ENCODE measurements at regions not wholly inside any gene's neighbourhood (a gene's known extent, or its start where the extent isn't known, plus 50 kb on each side); places are given as distances from the start of the nearest gene placed in this dataset.

DNA sequence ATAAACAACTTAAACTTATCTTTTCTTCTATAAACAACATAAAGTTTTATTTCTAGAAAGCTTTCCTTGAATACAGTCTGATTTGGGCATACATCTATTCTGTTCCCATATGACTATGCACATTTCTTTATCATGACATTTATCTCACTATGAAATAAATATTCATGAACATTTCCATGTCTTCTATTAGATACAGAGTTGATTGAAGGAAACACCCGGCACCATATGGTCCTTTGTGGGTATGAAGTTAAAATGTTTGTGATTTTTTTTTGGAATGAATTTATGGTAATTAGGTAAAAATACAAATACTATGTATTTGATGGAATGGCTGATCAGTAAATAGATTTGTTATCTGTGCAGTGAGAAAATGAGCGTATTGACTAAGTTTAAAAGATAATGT, 1209.8 kb upstream of the ACO1 start:
- ATAC-seq (no peak), DNase-seq (ENCODE audit: low spot score) (no peak), FAIRE-seq (no peak)
- no TSS peak for BruUV-seq (replicated peaks)
- Histone ChIP-seq H3K4me2 (ENCODE audit: low read depth, low read length) (no peak overlapping the region), H3K9me3 (ENCODE audit: low read length) (no peaks in the 10 kb centered on the region), H2AFZ (ENCODE audit: low read length) (no peak overlapping the region), H3K79me2 (ENCODE audit: insufficient read depth, low read length) (no peaks in the 10 kb centered on the region), H4K20me1 (ENCODE audit: insufficient read depth, low read length) (no peaks in the 10 kb centered on the region), H3K4me3 (replicated peaks in 1 of 3; ENCODE audit: insufficient read depth in 1 of 3, low read depth in 2 of 3, low read length in 3 of 3) (no peak overlapping the region), H3K9ac (ENCODE audit: insufficient read depth, low read depth, low read length) (no peak overlapping the region), H3K27me3 (ENCODE audit: control insufficient read depth in 1 of 2, insufficient read depth in 2 of 2, low read length in 2 of 2) (no peaks in the 10 kb centered on the region), H3K4me1 (ENCODE audit: insufficient read depth, low read length) (no peaks in the 10 kb centered on the region), H3K27ac (ENCODE audit: extremely low read length, insufficient read depth, low read length) (no peak overlapping the region), H3K36me3 (replicated peaks in 1 of 2; ENCODE audit: control insufficient read depth in 1 of 2, insufficient read depth in 2 of 2, low read length in 2 of 2) (no peaks in the 10 kb centered on the region)
- POLR2A ChIA-PET = no interaction called here
- TF ChIP-seq GLI4 (CRISPR knock-in tag; IDR thresholded peaks at IDR 0.05; ENCODE audit: borderline replicate concordance) = no peak
- CTCF ChIA-PET (ENCODE audit: low intra/inter-chr PET ratio, low total read pairs) = no interaction called here
- 3% methylated on average over 2 of the region's 2 CpGs for whole genome bisulfite sequencing (ENCODE audit: low lambda C conversion rate)
- in situ Hi-C loops (cut with HindIII; ENCODE audit: extremely low pct_ligation_motif_present, low pct_unique_long_range_greater_than_20kb) (no loop called here), intact Hi-C loops (cut with micrococcal nuclease; ENCODE audit: unreplicated experiment) (no loop called here)

DNA sequence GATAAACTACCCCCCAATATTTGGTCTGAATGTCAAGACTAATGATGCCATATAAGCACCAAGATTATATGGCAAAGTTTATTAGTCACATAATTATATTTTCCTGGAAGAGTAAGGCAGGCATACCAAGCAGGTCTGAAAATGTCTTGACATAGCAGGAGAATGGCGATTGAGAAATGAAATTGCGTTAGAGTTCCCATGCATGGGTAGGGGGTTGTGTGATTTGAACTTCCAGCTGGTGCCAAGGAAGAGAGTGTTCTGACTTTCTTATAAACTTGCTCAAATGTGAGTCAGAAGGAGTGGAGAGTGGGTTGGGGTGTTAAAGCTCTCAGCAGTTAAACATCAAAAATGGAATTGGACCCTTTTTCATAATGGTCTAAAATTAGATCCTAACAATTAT, 1200.6 kb upstream of the ACO1 start:
- TF ChIP-seq TBX2 (CRISPR knock-in tag; IDR thresholded peaks at IDR 0.05; ENCODE audit: borderline replicate concordance) (no peak), NPAS2 (CRISPR knock-in tag; IDR thresholded peaks at IDR 0.05; ENCODE audit: borderline replicate concordance) (no peak), FIP1L1 (IDR thresholded peaks at IDR 0.05; ENCODE audit: borderline replicate concordance, insufficient read depth, low read depth, low read length) (no peak), HOXA9 (CRISPR knock-in tag; IDR thresholded peaks at IDR 0.05; ENCODE audit: borderline replicate concordance) (no peak), ZKSCAN1 (IDR thresholded peaks at IDR 0.05; ENCODE audit: low read length) (no peak), PPARG (CRISPR knock-in tag; conservative IDR thresholded peaks at IDR 0.05) (no peak), TBP (CRISPR knock-in tag; IDR thresholded peaks at IDR 0.05) (no peak), IKZF1 (IDR thresholded peaks at IDR 0.05) (no peak), ZNF724P (CRISPR knock-in tag; IDR thresholded peaks at IDR 0.05; ENCODE audit: borderline replicate concordance) (no peak), CEBPB (IDR thresholded peaks at IDR 0.05; ENCODE audit: borderline replicate concordance, low read depth, low read length) (no peak), POLR2G (IDR thresholded peaks at IDR 0.05; ENCODE audit: low read depth, low read length) (no peak), ZNF775 (CRISPR knock-in tag; IDR thresholded peaks at IDR 0.05; ENCODE audit: borderline replicate concordance) (no peak)
- TF ChIP-seq, protein P1, sequence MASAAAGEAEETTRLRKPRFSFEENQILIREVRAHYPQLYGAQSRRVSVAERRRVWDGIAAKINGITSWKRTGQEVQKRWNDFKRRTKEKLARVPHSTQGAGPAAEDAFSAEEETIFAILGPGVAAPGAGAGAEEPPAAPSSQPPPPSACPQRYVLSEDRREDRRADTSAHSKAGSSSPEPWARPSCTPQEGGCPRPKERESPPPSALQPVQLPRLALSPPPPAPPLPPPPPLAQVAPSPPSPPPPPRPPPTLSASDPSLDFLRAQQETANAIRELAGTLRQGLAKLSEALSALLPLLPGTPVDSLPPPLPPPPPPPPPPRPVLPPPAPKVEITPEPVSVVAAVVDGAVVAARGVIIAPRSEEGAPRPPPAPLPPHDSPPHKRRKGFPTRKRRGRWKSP (CRISPR knock-in tag; IDR thresholded peaks at IDR 0.05) = no peak
- WGBS (ENCODE audit: low lambda C conversion rate) = 58% methylated on average over 2 of the region's 2 CpGs
- Histone ChIP-seq H3K27me3 (ENCODE audit: control insufficient read depth in 1 of 2, insufficient read depth in 2 of 2, low read length in 2 of 2) (no peaks in the 10 kb centered on the region), H2AFZ (ENCODE audit: low read length) (no peak overlapping the region), H3K4me2 (ENCODE audit: low read depth, low read length) (no peak overlapping the region), H3K4me1 (ENCODE audit: insufficient read depth, low read length) (no peaks in the 10 kb centered on the region), H3K4me3 (replicated peaks in 1 of 3; ENCODE audit: insufficient read depth in 1 of 3, low read depth in 2 of 3, low read length in 3 of 3) (no peak overlapping the region), H3K79me2 (ENCODE audit: insufficient read depth, low read length) (no peaks in the 10 kb centered on the region), H3K36me3 (replicated peaks in 1 of 2; ENCODE audit: control insufficient read depth in 1 of 2, insufficient read depth in 2 of 2, low read length in 2 of 2) (no peaks in the 10 kb centered on the region), H3K9ac (ENCODE audit: insufficient read depth, low read depth, low read length) (no peak overlapping the region), H3K27ac (ENCODE audit: extremely low read length, insufficient read depth, low read length) (no peak overlapping the region), H3K9me3 (ENCODE audit: low read length) (no peaks in the 10 kb centered on the region), H4K20me1 (ENCODE audit: insufficient read depth, low read length) (no peaks in the 10 kb centered on the region)
- CTCF ChIA-PET (ENCODE audit: low intra/inter-chr PET ratio, low total read pairs) = no interaction called here
- intact Hi-C loops (cut with micrococcal nuclease; ENCODE audit: unreplicated experiment) (no loop called here), in situ Hi-C loops (cut with HindIII; ENCODE audit: extremely low pct_ligation_motif_present, low pct_unique_long_range_greater_than_20kb) (no loop called here)
- no TSS peak for BruUV-seq (replicated peaks)
- no peak for FAIRE-seq
- no peak for ATAC-seq
- no peak for DNase-seq (ENCODE audit: low spot score)
- POLR2A ChIA-PET = no interaction called here
